ENCODE measurements at regions not wholly inside any gene's neighbourhood (a gene's known extent, or its start where the extent isn't known, plus 50 kb on each side); places are given as distances from the start of the nearest gene placed in this dataset.

GRCh38 chr11:86143087-86144030 lies 74.5 kb upstream of the PICALM start:
- Histone ChIP-seq H3K4me1 (ENCODE audit: insufficient read depth, low read length) (peaks cover 16% of the 10 kb centered on the region), H3K9me3 (ENCODE audit: low read depth, low read length) (no peaks in the 10 kb centered on the region), H3K4me3 (ENCODE audit: insufficient read depth, low read length) (no peak overlapping the region)

GRCh38 chr11:86142170-86142569 lies 73.3 kb upstream of the PICALM start:
- no peaks in the 10 kb centered on the region for H3K9me3 ChIP-seq (ENCODE audit: low read depth, low read length)
- peaks cover 16% of the 10 kb centered on the region for H3K4me1 ChIP-seq (ENCODE audit: insufficient read depth, low read length)
- no peak overlapping the region for H3K27ac ChIP-seq (ENCODE audit: low read depth, low read length)
- no peaks in the 10 kb centered on the region for H3K27me3 ChIP-seq (ENCODE audit: insufficient read depth, low read length)
- H3K79me2 ChIP-seq (ENCODE audit: insufficient read depth, low read length), result no peaks in the 10 kb centered on the region
- no peak for TF ChIP-seq CTCF (IDR thresholded peaks at IDR 0.05; ENCODE audit: extremely low read depth, low read depth, low read length)
- H3K36me3 ChIP-seq (ENCODE audit: insufficient read depth, low read length), result no peaks in the 10 kb centered on the region
- no peak overlapping the region for H3K4me3 ChIP-seq (ENCODE audit: insufficient read depth, low read length)
- no peaks in the 10 kb centered on the region for H4K20me1 ChIP-seq (ENCODE audit: insufficient read depth, low read length)
- no peak overlapping the region for H3K4me2 ChIP-seq (ENCODE audit: insufficient read depth, low read length)
- DNase-seq (ENCODE audit: insufficient read length, low spot score, missing footprints), result no peak
- no peak overlapping the region for H2AFZ ChIP-seq (ENCODE audit: low read length)

More at GRCh38 chr11:86143087-86144030, 74.5 kb upstream of the PICALM start:
- no peak for DNase-seq (ENCODE audit: insufficient read length, low spot score, missing footprints)
- H2AFZ ChIP-seq (ENCODE audit: low read length), result no peak overlapping the region
- no peaks in the 10 kb centered on the region for H4K20me1 ChIP-seq (ENCODE audit: insufficient read depth, low read length)
- no peak overlapping the region for H3K4me2 ChIP-seq (ENCODE audit: insufficient read depth, low read length)
- H3K79me2 ChIP-seq (ENCODE audit: insufficient read depth, low read length), result no peaks in the 10 kb centered on the region
- H3K36me3 ChIP-seq (ENCODE audit: insufficient read depth, low read length), result no peaks in the 10 kb centered on the region
- H3K27ac ChIP-seq (ENCODE audit: low read depth, low read length), result no peak overlapping the region
- TF ChIP-seq CTCF (IDR thresholded peaks at IDR 0.05; ENCODE audit: extremely low read depth, low read depth, low read length), result no peak
- H3K27me3 ChIP-seq (ENCODE audit: insufficient read depth, low read length), result no peaks in the 10 kb centered on the region

GRCh38 chr11:86141727-86142126 lies 72.8 kb upstream of the PICALM start:
- Histone ChIP-seq H4K20me1 (ENCODE audit: insufficient read depth, low read length) (no peaks in the 10 kb centered on the region), H3K4me3 (ENCODE audit: insufficient read depth, low read length) (no peak overlapping the region), H3K9me3 (ENCODE audit: low read depth, low read length) (no peaks in the 10 kb centered on the region), H3K27ac (ENCODE audit: low read depth, low read length) (no peak overlapping the region), H3K4me1 (ENCODE audit: insufficient read depth, low read length) (peaks cover 16% of the 10 kb centered on the region), H2AFZ (ENCODE audit: low read length) (no peak overlapping the region), H3K36me3 (ENCODE audit: insufficient read depth, low read length) (no peaks in the 10 kb centered on the region), H3K79me2 (ENCODE audit: insufficient read depth, low read length) (no peaks in the 10 kb centered on the region), H3K4me2 (ENCODE audit: insufficient read depth, low read length) (no peak overlapping the region), H3K27me3 (ENCODE audit: insufficient read depth, low read length) (no peaks in the 10 kb centered on the region)
- no peak for DNase-seq (ENCODE audit: insufficient read length, low spot score, missing footprints)
- TF ChIP-seq CTCF (IDR thresholded peaks at IDR 0.05; ENCODE audit: extremely low read depth, low read depth, low read length), result no peak

- Histone ChIP-seq H3K79me2 (ENCODE audit: insufficient read depth, low read length) (no peaks in the 10 kb centered on the region), H4K20me1 (ENCODE audit: insufficient read depth, low read length) (no peaks in the 10 kb centered on the region), H3K4me3 (ENCODE audit: insufficient read depth, low read length) (no peak overlapping the region), H3K4me1 (ENCODE audit: insufficient read depth, low read length) (peaks cover 25% of the 10 kb centered on the region), H3K36me3 (ENCODE audit: insufficient read depth, low read length) (no peaks in the 10 kb centered on the region), H3K4me2 (ENCODE audit: insufficient read depth, low read length) (no peak overlapping the region), H2AFZ (ENCODE audit: low read length) (no peak overlapping the region), H3K27me3 (ENCODE audit: insufficient read depth, low read length) (no peaks in the 10 kb centered on the region), H3K27ac (ENCODE audit: low read depth, low read length) (no peak overlapping the region), H3K9me3 (ENCODE audit: low read depth, low read length) (no peaks in the 10 kb centered on the region)
- DNase-seq (ENCODE audit: insufficient read length, low spot score, missing footprints), result no peak
- no peak for TF ChIP-seq CTCF (IDR thresholded peaks at IDR 0.05; ENCODE audit: extremely low read depth, low read depth, low read length)
Observed at GRCh38 chr11:86140334-86140990, 71.6 kb upstream of the PICALM start.

All from osteoblast (primary cell).